ENCODE measurements at regions not wholly inside any gene's neighbourhood (a gene's known extent, or its start where the extent isn't known, plus 50 kb on each side); places are given as distances from the start of the nearest gene placed in this dataset.

GRCh38 chr13:89897681-89898080, 1449.8 kb upstream of the MIR17HG start:
- Histone ChIP-seq H3K36me3 (no peaks in the 10 kb centered on the region), H3K9me3 (no peaks in the 10 kb centered on the region), H3K27ac (no peak overlapping the region), H3K27me3 (no peaks in the 10 kb centered on the region), H3K4me1 (no peaks in the 10 kb centered on the region), H3K4me3 (no peak overlapping the region)
- no peak for DNase-seq
- intact Hi-C loops (cut with DNase I): no loop called here
- WGBS, 2 donors: 88 to 92% methylated on average over 1 of the region's 1 CpG
- TF ChIP-seq EP300 (IDR thresholded peaks at IDR 0.05): no peak
- TF ChIP-seq CTCF (IDR thresholded peaks at IDR 0.05): no peak
- no peak for TF ChIP-seq POLR2A (IDR thresholded peaks at IDR 0.05)
- TF ChIP-seq POLR2AphosphoS5 (IDR thresholded peaks at IDR 0.05): no peak

- Histone ChIP-seq H3K27ac (no peak overlapping the region), H3K4me1 (no peaks in the 10 kb centered on the region), H3K4me3 (no peak overlapping the region), H3K27me3 (no peaks in the 10 kb centered on the region), H3K9me3 (no peaks in the 10 kb centered on the region), H3K36me3 (no peaks in the 10 kb centered on the region)
- whole genome bisulfite sequencing, 2 donors: 53 to 74% methylated on average over 5 of the region's 5 CpGs
- no peak for DNase-seq
- intact Hi-C loops (cut with DNase I): no loop called here
- no peak for TF ChIP-seq CTCF (IDR thresholded peaks at IDR 0.05)
- TF ChIP-seq POLR2A (IDR thresholded peaks at IDR 0.05): no peak
- no peak for TF ChIP-seq POLR2AphosphoS5 (IDR thresholded peaks at IDR 0.05)
- no peak for TF ChIP-seq EP300 (IDR thresholded peaks at IDR 0.05)
These were observed 1448.0 kb upstream of the MIR17HG start for GRCh38 chr13:89899302-89900103.

- 47 to 73% methylated on average over 5 of the region's 5 CpGs for WGBS, 2 donors
- intact Hi-C loops (cut with DNase I): no loop called here
These were observed 1447.3 kb upstream of the MIR17HG start for GRCh38 chr13:89900104-89900765.

GRCh38 chr13:89902223-89902622, 1445.3 kb upstream of the MIR17HG start:
- DNase-seq: no peak
- intact Hi-C loops (cut with DNase I): no loop called here
- Histone ChIP-seq H3K4me1 (no peaks in the 10 kb centered on the region), H3K27me3 (no peaks in the 10 kb centered on the region), H3K9me3 (no peaks in the 10 kb centered on the region), H3K36me3 (no peaks in the 10 kb centered on the region), H3K4me3 (no peak overlapping the region), H3K27ac (no peak overlapping the region)
- no peak for TF ChIP-seq CTCF (IDR thresholded peaks at IDR 0.05)

More at GRCh38 chr13:89900104-89900765, 1447.3 kb upstream of the MIR17HG start:
- H3K9me3 ChIP-seq: no peaks in the 10 kb centered on the region
- no peaks in the 10 kb centered on the region for H3K36me3 ChIP-seq
- TF ChIP-seq CTCF (IDR thresholded peaks at IDR 0.05) (no peak), POLR2A (IDR thresholded peaks at IDR 0.05) (no peak), EP300 (IDR thresholded peaks at IDR 0.05) (no peak), POLR2AphosphoS5 (IDR thresholded peaks at IDR 0.05) (no peak)
- no peak overlapping the region for H3K4me3 ChIP-seq
- no peak overlapping the region for H3K27ac ChIP-seq
- no peak for DNase-seq
- no peaks in the 10 kb centered on the region for H3K4me1 ChIP-seq
- no peaks in the 10 kb centered on the region for H3K27me3 ChIP-seq

Data from sigmoid colon (tissue), 6 donors.